ENCODE measurements at regions not wholly inside any gene's neighbourhood (a gene's known extent, or its start where the extent isn't known, plus 50 kb on each side); places are given as distances from the start of the nearest gene placed in this dataset.

DNA sequence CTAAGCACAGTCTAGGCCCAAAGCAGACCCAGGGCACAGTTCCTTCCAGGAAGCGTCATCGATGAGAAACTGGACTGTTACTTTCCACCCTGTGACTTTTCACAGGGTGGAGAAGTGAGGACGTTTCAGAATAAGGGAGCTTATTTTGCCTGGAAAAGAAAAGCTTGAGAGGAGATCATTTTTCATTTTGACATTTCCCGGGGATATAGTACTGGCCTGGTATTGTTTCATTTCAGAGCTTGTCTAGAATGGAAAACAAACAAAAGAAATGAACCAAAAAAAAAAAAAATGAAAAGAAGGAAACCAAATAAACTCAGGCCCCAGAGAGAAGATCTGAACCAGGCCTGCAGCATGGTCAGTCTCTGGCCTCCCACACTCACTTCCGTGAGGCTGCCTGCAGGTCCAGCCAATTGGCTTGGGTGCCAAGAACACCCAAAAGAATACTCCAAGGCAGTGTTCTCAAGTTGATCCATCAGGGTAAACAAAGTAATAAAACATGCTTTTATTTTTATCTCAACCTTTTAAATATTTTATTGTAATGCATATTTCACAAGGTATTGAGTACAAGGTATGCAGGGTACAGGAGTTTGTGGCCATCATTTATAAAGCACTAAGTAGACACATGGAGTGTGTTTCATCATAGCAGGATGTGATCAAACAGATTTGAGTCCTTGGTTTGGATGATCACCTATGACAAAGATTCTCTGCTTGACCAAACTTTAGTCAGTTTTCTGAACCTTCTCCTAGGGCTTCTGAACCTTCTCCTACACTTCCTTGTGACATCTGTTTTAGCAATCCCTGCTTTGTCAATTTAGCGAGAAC lies 176.9 kb upstream of the GGTLC1 start:
- DNase-seq = no peak

DNA sequence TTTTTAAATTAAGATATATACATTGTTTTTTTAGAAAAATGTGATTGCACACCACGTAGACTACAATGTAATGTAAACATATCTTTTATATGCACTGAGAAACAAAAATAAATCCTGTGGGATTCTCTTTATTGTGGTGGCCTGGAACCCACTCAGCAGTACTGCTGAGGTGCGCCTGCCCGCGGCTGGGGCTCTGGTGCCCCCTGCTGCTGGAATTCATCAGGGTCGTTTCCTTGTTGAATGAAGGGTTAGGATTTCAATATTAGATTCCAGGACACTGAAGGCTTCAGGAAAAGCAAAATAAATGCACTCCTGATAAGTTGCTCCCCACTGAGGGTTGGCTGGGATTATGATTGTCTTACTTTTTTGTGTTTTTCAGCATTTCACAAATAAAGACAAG lies 175.8 kb upstream of the GGTLC1 start:
- no peak for DNase-seq

DNA sequence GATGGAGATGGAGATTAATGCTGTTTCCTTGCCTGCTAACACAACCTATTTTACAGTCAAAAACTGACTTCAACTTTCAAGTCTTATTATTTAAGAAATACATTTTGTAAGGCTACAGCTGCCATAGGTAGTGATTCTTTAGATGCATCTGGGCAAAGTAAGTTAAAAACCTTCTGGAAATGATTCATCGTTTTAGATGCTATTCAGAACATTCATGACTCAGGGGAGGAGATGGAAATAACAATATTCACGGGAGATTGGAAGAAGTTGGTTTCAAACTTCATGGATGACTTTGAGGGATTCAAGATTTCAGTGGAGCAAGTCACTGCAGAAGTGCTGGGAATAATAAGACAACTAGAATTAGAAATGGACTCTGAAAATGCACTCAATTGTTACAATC lies 174.9 kb upstream of the GGTLC1 start:
- no peak for DNase-seq

DNA sequence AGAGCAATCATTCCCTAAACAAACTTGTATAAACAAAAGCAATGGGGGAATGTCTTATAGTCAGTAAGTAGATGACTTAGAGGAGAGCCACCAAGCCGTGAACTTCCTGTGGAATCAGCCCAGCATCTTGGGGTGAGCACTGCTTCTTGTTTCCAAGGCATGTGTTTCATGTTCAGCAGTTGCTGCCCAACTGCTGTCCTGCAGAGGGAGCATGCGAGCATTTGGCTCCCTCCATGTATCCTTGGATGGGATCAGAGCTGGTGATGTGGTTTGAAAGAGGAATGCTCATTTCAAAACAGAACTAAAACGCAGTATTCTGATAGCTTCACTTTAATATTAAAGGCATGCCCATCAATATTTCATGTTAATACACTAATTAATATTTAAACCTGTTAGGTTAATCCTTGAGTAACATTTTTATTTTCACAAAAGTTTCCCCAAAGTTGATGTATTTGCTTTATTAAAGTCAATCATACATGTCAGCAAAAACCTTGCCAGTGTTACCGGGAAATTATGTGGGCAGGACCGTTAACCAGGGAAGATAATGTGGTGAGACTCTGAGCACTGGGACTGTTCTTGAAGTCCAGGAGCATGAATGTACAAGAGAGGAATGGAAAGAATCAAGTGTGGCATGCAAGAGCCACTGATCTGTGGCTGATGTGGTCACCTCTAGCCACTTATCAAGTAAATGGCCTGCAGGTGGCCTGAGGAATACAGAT lies 172.1 kb upstream of the GGTLC1 start:
- peak; percentile 5 for DNase-seq

DNA sequence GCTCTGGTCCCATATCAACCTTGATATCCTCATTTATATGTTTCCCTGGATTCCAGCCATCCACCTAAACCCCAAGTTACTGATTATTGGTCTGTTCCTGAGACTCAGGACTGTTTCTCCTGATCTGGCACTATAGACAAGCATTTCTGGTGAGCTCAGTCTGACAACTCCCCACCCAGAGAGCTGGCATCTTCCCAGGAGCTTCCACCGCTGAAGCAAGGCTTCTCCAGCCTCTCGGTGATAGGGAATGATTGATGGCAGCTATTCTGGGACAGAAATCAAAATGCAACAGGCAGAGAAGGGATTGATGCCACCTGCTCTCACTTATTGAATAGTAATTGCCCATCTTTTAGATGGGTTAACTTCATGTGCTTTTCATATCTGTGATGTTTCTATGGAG lies 169.7 kb upstream of the GGTLC1 start:
- DNase-seq = peak; percentile 79

DNA sequence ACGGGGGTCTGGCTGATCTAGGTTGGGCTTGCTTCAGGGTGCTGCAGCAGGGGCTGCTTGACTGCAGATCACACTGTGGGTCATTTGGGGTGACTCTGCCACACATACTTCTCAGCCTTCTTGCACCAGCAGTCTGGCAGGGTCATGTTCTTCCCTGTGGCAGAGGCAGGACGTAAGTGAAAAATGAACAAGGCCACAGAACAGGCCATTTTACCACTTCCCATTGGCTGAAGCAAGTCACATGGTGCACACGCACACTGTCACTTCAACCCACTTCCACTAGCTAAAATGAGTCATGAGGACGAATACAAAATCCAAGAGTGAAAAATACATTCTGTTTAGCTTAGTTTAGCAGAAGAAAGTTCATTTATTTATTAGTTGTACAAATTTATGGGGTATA lies 168.6 kb upstream of the GGTLC1 start:
- DNase-seq = no peak

DNA sequence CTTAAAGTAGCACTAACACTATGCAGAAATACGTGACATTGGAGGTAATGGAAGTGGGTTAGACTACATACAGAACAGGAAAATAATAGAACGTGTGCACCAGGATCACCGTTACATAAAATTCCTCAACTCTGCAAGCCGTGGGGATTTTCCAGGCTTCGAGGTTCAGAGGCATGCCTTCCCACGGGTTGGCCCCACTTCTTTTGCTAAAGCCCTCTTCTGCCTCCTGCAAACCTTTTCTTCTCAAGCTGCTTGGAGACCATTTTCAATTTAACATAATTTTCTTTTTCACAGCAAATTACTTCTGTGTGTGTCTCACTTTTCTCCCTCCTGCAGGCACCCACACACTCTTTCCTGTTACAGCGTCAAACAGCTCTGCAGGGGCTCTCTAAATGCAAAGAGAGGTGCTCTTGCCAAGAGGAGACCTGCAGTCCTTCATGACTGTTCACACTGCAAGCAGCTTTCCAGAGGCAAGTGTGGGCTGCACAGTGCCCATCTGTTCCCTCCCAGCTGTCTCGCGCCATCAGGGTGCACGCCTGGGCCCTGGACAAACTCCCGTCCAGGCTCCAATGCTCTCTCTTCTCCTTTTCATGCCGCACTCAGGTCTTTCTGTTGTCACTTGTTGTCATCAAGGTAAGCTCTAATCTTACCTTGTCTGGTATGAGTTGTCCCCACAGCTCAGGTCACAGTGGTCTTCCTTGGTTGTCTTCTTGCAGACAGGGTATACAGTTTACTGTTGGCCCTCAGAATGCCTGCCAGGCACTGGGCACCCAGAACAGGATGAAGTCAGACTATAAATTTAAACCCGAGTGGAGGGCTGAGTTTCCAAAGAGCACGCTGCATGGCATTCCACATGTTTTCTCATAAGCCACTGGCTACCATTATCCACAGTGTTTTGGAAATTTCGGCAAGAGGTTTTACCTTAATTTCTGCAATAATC lies 164.8 kb upstream of the GGTLC1 start:
- DNase-seq = peak; percentile 52

DNA sequence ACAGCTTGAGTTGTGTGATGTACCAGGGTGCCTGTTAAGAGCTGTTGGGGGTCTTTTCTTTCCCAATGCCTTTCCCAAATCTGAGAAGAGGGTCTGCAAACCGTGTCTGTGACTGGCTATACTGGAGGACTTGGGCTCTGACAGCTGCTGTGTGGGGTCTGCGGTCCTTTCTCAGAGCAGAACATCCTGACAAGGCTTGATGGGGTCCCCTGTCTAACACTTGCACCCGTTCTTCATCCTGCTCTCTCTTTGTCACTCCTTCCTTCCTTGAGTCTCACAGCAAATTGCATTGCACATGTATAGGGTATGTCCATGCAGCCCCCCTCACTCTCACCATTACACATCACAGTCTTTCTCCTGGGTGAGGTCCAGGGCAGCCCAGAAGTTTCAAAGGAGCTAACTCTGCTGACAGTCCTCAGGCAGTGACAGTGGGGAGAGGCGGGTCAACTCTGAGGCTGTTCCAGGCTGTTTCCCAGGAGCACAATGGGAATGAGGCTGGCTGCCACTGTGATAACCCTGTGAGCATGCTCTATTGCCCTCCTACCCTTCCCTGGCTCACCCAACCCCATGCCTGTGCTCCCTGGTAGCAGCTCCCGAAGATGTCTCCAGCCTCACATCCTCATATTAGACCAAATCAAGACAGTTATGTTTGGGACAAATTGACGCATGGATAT lies 163.2 kb upstream of the GGTLC1 start:
- no peak for DNase-seq

DNA sequence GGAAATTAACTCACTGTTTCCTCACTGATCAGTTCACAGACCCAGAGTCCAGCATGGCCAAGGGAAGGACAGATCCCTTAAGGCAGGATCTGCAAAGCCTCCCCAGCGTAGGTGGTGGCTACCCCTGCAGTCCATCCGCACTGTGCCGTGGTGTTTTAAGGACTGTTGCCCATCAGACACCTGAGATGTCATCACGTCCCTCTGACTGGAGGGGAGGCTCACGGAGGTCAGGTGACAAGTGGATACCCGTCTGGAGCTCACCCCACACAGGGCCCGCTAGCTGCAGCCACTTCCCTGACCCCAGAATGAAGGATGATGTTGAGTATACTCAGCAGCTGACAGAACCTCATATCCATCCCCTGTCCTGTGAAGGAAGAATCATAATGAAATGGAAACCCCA lies 161.8 kb upstream of the GGTLC1 start:
- no peak for DNase-seq

DNA sequence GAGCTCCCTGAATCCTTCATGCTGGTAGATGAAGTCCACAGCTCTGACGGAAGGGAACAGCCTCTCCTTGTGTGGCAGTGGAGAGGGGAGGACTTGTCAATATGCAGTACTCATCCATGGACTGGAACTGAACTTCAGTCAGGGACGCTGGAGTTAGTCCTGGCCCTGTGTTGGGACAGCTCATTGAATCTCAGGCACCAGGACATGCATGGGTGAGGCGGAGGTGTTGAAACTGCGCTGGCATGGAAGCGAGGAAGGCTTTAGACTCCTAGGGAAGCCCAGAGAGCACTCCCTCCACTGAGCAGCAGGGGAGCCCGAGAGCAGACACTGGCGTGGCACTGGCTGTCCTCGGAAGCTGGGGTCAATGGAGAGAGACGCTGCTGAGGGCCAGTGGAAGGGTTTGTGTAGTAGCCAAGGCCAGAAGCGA lies 161.3 kb upstream of the GGTLC1 start:
- DNase-seq = no peak

DNA sequence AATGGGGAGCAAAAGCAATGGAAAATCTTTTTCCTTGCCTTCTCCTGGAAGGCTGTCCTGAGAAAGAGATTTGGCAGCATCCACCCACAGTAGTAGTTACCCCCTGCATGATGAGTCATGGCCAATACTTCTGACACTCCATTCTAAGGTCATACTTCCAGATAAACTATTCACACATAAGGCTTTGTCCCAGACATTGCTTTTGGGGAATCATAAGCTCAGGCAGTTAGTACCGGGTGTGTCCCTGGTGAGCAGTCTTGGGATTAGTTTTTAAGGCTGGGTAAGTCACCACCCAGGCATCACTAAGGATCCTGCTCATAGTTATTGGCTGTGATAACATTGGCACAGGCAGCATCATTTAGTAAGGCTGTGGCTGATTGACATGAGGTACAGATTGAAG lies 160.6 kb upstream of the GGTLC1 start:
- no peak for DNase-seq

DNA sequence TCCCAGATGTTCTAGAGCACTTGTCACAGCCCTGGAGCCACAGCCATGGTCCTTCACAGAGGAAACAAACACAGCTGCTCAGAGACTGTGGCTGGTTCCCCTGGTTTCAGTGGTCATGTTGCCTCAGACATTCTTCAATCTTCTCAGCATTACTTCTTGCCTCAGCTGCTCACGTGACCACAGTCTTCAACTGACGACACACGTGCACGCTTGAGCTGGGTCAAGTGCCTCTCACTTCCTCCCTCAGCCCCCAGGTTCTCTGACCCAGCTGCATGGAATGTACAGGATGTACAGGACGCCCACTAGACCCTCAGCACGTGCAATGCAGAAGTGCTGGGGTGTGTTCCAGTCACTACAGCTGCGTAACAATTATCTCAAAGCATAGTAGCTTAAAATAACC lies 159.8 kb upstream of the GGTLC1 start:
- no peak for DNase-seq

DNA sequence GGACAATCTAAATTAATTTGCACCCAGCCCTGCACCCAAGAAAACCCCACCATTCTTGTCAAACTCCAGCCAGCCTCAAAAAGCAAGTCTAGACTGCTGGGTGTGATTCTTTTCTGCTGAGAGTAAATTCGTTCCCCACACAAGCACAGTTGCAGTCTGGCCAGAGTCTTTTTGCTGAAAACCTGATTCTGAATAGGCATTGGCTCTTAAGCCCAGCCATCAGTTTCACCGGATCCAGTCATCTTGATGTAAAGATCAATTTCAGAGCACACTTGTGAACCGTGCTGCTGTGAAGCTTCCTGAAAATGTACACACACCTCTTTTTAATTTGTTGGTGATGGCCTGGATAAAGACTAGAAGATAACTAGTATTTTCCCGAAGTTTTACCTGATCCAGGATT lies 159.4 kb upstream of the GGTLC1 start:
- DNase-seq = no peak

DNA sequence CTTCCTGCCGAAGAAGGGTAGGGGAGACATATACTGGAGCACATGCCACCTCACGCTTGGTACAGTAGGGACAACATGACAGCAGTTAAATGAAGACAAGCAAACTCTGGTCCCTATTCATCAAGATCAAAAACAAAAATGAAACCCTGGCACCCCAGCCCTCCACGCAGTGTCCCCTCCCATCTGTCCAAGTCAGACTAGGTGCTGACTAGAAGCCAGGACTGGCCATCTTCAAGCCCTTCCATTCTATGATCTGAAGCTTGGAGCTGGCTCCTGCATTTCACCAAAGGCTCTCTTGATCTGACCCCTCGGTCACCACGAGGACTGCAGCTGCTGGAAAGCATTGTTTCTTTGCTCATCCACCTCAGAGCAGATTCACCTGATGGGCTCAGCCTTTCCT lies 158.9 kb upstream of the GGTLC1 start:
- DNase-seq = no peak

DNA sequence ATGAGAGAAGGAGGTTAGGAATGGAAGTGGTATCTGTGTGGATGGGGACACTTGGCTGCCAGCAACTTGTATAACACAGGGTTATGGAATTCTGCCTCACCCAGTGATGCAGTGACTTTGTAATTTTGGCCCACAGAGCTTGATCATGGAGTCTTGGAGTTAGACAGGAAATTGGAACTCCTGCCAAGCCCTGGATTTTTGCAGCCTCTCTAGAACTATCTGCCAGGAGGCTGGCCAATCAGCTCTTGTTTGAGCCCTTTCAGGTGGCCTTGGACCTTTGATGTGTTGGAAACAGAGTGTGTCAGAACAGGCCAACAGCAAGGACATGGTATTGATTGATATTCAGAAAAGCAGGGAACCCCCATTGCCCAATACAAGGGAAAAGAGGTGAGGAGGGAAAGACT lies 157.7 kb upstream of the GGTLC1 start:
- no peak for DNase-seq

DNA sequence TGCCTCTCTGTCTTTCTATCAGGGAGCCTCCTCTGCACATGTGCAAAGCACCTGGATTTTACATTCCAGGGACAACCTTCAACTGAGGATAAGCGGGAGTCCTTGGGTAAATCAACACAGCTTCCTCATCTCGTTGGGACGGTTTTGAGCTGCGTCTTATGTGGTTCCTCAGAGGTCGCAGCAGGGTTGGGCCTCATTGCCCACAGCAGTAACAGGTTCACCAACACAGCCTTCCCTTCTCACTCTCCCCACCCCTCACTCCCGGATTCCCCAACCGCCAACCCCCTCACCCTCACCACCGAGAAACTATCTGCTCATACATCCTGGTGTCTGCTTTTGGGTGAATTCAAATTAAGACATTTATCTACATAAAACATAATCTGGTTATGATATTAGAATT lies 155.8 kb upstream of the GGTLC1 start:
- DNase-seq = no peak

DNA sequence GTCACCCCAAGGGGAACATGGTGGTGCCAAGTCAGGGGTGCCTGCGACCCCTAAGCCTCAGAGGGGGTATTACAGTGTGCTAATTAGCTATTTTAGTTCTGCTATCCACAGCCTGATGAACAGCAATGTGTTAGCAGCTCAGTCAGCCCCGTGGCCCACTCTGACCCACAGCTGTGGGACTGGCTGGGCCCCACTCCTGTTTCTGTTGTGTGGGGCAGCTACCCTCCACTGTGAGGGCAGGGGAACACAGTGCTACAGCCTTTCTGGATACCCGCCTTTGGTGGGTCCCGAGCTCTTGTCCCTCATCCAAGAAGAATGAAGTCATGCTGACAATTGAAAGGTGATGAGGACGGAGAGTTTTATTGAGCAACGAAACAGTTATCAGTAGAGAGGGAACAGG lies 152.5 kb upstream of the GGTLC1 start:
- DNase-seq = no peak

DNA sequence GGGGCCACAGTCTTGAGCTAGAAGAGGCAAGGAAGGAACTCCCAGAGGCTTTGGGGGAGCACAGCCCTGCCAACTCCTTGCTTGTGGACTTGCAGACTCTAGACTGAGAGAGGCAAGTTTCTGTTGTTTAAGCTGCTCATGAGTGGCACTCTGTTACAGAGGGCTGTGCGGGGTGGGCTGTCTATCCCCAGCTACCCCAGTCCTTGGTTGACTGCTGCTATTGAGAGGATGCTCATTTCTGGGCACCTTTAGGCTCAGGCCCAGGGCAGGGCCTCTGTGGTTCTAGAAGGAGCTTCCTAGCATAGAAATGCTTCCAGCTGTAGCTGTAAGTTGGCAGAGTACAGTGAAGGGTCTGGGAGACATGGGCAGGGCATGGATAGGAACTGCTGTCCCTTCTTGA lies 151.3 kb upstream of the GGTLC1 start:
- DNase-seq = no peak

DNA sequence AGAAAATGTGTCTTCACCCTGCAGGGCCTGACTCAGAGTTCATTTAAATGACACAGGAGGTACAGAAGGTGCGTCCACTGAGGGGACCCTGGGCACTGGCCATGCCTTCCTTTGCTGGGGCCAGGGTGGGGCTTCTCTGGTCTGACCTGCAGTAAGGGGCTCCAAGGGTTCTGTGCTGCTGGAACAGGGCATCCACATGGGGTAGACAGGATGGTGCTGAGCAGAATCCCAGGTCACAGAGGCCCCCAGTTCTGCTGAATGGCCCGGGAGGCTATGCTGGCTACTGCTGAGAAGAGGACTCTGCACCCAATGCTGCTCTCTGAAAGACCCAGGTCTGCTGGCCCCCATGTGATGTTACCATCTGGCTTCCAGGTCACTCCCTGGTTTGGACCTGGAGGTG lies 150.4 kb upstream of the GGTLC1 start:
- no peak for DNase-seq

DNA sequence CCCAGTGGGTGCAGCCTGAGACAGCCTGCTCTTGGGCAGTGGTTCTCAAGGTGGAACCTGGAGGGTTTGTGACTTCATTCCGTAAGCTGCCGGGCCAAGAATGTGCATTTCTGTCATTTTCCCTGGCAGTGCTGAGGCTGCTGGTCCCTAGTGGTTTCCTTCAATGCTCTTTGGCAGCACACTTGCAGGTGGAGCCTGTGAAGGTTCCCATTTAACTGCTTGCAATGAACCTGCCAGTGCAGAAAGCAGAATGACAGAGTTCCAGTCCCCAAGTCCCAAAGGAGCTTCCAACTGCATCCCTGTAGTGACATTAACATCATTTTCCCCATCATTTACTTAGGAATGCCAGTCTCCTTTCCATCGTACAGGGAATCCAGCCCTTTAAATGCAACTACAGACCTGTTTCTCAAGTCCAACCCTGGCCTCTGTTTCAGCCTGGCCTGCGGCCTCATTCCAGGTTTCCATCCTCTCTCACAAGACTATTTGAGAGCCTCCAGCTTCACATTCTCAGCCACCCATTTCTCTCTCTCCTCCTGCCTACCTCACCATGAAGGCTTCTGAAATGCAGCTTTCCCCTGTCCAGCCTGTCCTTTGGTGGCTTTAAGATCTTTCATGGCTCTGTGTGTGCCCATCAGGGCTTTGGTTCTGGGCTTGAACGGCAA lies 149.7 kb upstream of the GGTLC1 start:
- DNase-seq = no peak

DNA sequence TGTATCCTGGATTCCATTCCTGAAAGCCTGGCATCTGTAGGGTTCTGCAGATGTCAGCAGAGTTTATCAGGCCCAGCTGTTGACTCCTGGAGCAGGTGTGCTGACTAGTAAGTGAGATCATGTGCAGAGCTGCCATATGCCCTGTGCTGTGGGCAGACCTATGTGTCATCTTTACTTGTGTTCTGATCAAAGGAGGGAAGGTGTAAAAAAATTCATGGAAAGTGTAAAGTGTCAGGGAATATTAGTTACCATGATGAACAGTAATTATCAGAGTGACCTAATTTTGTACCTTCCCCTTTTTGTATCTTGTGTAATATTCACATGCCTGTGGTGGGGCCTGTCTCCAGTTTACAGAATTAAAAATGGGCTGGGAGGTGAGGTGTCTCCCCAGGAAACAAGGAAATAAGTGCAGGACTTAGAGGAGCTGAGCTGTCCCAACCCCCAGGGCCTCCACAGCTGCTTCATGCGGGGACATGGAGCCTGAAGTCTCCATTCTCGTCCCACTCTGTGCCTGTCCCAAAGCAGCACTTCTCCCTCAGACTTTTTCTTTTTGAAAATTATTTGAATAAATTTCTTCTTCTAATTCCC lies 148.2 kb upstream of the GGTLC1 start:
- DNase-seq = peak; percentile 32

DNA sequence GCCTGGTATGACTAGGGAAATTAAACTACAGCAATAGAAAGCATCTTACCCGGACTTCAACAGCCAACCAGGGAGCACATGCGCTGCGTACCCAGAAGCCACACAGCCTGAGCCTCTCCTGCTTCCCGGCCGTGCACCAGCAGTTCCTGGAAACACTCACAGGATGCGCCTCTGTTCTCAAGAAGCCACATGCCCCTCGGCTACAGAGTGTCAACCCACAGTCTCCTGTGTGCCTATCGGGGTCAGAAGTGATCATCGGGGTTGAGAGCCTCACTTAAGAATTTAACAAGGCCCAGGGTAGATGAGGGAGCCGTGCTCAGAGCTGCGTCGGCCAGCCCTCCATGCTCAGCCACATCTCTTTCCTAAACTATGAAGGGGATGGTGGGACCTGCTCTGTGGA lies 147.2 kb upstream of the GGTLC1 start:
- no peak for DNase-seq
